H9 (cell line): ENCODE measurements at regions not wholly inside any gene's neighbourhood (a gene's known extent, or its start where the extent isn't known, plus 50 kb on each side); places are given as distances from the start of the nearest gene placed in this dataset.

Source experiments
- DNase-seq: peaks from one replicate; pipeline ENCODE4 v3.0.0-alpha.2; 2017
- H2AFZ ChIP-seq: one replicate; pipeline ENCODE4 v1.6.1; 2013; ENCODE audit warnings: mild to moderate bottlenecking, low read length, control low read depth, moderate library complexity
- H2AK5ac ChIP-seq: 2 replicates; pipeline ENCODE4 v1.6.1; 2013; ENCODE audit warnings: low read length, control low read depth, mixed read lengths; ENCODE audit not compliant: insufficient read length
- H2BK120ac ChIP-seq: one replicate; pipeline ENCODE4 v1.6.1; 2013; ENCODE audit warnings: low read depth, mild to moderate bottlenecking, low read length, control low read depth, inconsistent platforms; ENCODE audit not compliant: poor library complexity, severe bottlenecking
- H2BK12ac ChIP-seq: 2 replicates; pipeline ENCODE4 v1.6.1; 2013; ENCODE audit warnings: low read length, control low read depth, mixed read lengths, low read depth; ENCODE audit not compliant: insufficient read length
- H2BK15ac ChIP-seq: 2 replicates; pipeline ENCODE4 v1.6.1; 2013; ENCODE audit warnings: low read depth, low read length, control low read depth
- H2BK20ac ChIP-seq: one replicate; pipeline ENCODE4 v1.6.1; 2013; ENCODE audit warnings: low read depth, mild to moderate bottlenecking, low read length, control low read depth, inconsistent platforms; ENCODE audit not compliant: poor library complexity, severe bottlenecking
- H2BK5ac ChIP-seq: 2 replicates; pipeline ENCODE4 v1.6.1; 2013; ENCODE audit warnings: low read length, control low read depth, mixed read lengths; ENCODE audit not compliant: insufficient read length
- H3K14ac ChIP-seq: 2 replicates; pipeline ENCODE4 v1.6.1; 2013; ENCODE audit warnings: low read length, control low read depth; ENCODE audit not compliant: insufficient read depth
- H3K18ac ChIP-seq: 2 replicates; pipeline ENCODE4 v1.6.1; 2013; ENCODE audit warnings: low read depth, mild to moderate bottlenecking, mixed read lengths, low read length, control low read depth; ENCODE audit not compliant: insufficient read length
- H3K23ac ChIP-seq: 2 replicates; pipeline ENCODE4 v1.6.1; 2013; ENCODE audit warnings: low read length, control low read depth, mixed read lengths, low read depth; ENCODE audit not compliant: insufficient read length
- H3K23me2 ChIP-seq: 2 replicates; pipeline ENCODE4 v1.6.1; 2013; ENCODE audit warnings: low read depth, mild to moderate bottlenecking, mixed read lengths, low read length, control low read depth; ENCODE audit not compliant: insufficient read length, poor library complexity, severe bottlenecking
- H3K27ac ChIP-seq: 2 replicates; pipeline ENCODE4 v1.5.1; 2013; ENCODE audit warnings: low read length, control low read depth, mixed read lengths, low read depth; ENCODE audit not compliant: insufficient read length
- H3K27me3 ChIP-seq: 2 replicates; pipeline ENCODE4 v1.6.1; 2013; ENCODE audit warnings: low read length, control low read depth, inconsistent platforms; ENCODE audit not compliant: insufficient read depth
- H3K4ac ChIP-seq: 2 replicates; pipeline ENCODE4 v1.6.1; 2013; ENCODE audit warnings: low read depth, mild to moderate bottlenecking, control low read depth, inconsistent platforms, low read length, moderate library complexity
- H3K4me1 ChIP-seq: 2 replicates; pipeline ENCODE4 v1.6.1; 2013; ENCODE audit warnings: low read length, control low read depth, inconsistent platforms; ENCODE audit not compliant: insufficient read depth
- H3K4me2 ChIP-seq: 2 replicates; pipeline ENCODE4 v1.6.1; 2013; ENCODE audit warnings: low read length, control low read depth, mixed read lengths; ENCODE audit not compliant: insufficient read length, insufficient read depth
- H3K56ac ChIP-seq: 2 replicates; pipeline ENCODE4 v1.6.1; 2013; ENCODE audit warnings: low read depth, mild to moderate bottlenecking, mixed read lengths, low read length, control low read depth; ENCODE audit not compliant: insufficient read length
- H3K79me1 ChIP-seq: 2 replicates; pipeline ENCODE4 v1.6.1; 2013; ENCODE audit warnings: low read depth, mild to moderate bottlenecking, moderate library complexity, low read length, control low read depth, inconsistent platforms; ENCODE audit not compliant: insufficient read depth, poor library complexity, severe bottlenecking
- H3K79me2 ChIP-seq: 2 replicates; pipeline ENCODE4 v1.6.1; 2013; ENCODE audit warnings: low read length, control low read depth, inconsistent platforms; ENCODE audit not compliant: insufficient read depth
- H3K9ac ChIP-seq: 2 replicates; pipeline ENCODE4 v1.6.1; 2013; ENCODE audit warnings: low read length, control low read depth, mixed read lengths; ENCODE audit not compliant: insufficient read length; ENCODE audit errors: extremely low read depth
- H3K9me3 ChIP-seq: one replicate; pipeline ENCODE4 v1.6.1; 2013; ENCODE audit warnings: low read depth, low read length, inconsistent platforms; ENCODE audit not compliant: control insufficient read depth
- H3T11ph ChIP-seq: one replicate; pipeline ENCODE4 v1.6.1; 2013; ENCODE audit warnings: mild to moderate bottlenecking, low read length, control low read depth, inconsistent platforms
- H4K20me1 ChIP-seq: one replicate; pipeline ENCODE4 v1.6.1; 2013; ENCODE audit not compliant: control insufficient read depth, insufficient read length, insufficient read depth
- H4K5ac ChIP-seq: 2 replicates; pipeline ENCODE4 v1.6.1; 2013; ENCODE audit warnings: low read depth, mild to moderate bottlenecking, mixed read lengths, low read length, control low read depth; ENCODE audit not compliant: insufficient read length
- H4K8ac ChIP-seq: replicated peaks from 2 replicates; pipeline ENCODE4 v1.6.1; 2013; ENCODE audit warnings: low read length, control low read depth, mixed read lengths, low read depth; ENCODE audit not compliant: insufficient read length
- H4K91ac ChIP-seq: 2 replicates; pipeline ENCODE4 v1.6.1; 2013; ENCODE audit warnings: low read depth, mild to moderate bottlenecking, moderate library complexity, mixed read lengths, low read length, control low read depth; ENCODE audit not compliant: insufficient read length
- H3K27ac Mint-ChIP-seq, 3 experiments: 2 replicates in 2 of 3; 3 replicates in 1 of 3; pipeline ENCODE4 v1.8.0; 2020 to 2021; ENCODE audit warnings: mixed read lengths in 3 of 3, mild to moderate bottlenecking in 1 of 3, moderate library complexity in 1 of 3
- H3K27me3 Mint-ChIP-seq: 2 replicates; pipeline ENCODE4 v1.8.0; 2021; ENCODE audit warnings: low read depth, mild to moderate bottlenecking, moderate library complexity, mixed read lengths
- H3K36me3 Mint-ChIP-seq, 3 experiments: 2 replicates in 2 of 3; 3 replicates in 1 of 3; pipeline ENCODE4 v1.8.0; 2020 to 2021; ENCODE audit warnings: low read depth in 3 of 3, mixed read lengths in 3 of 3; ENCODE audit not compliant: insufficient read depth in 1 of 3
- H3K4me1 Mint-ChIP-seq, 2 experiments: 2 replicates each; pipeline ENCODE4 v1.8.0; 2020; ENCODE audit warnings: mixed read lengths in 2 of 2
- H3K4me3 Mint-ChIP-seq, 2 experiments: 2 replicates in 1 of 2; 3 replicates in 1 of 2; pipeline ENCODE4 v1.8.0; 2020 to 2021; ENCODE audit warnings: mild to moderate bottlenecking in 2 of 2, mixed read lengths in 2 of 2, moderate library complexity in 1 of 2
- H3K9me3 Mint-ChIP-seq, 2 experiments: 2 replicates in 1 of 2; 3 replicates in 1 of 2; pipeline ENCODE4 v1.8.0; 2020; ENCODE audit warnings: mild to moderate bottlenecking in 2 of 2, mixed read lengths in 2 of 2, moderate library complexity in 1 of 2
- WGBS: extraction: QIAGEN DNeasy Blood & Tissue Kit; methylation state at CpG from one replicate; pipeline ENCODE4 v1.1.7; 2013; ENCODE audit warnings: missing lambda C conversion rate, low lambda C conversion rate, mixed read lengths; ENCODE audit not compliant: insufficient read length; ENCODE audit errors: extremely low coverage; 5-methylcytosine and 5-hydroxymethylcytosine counted together
- TF ChIP-seq, protein P1 (sequence below): fragments of 200-600 bp; sonication (generic); conservative IDR thresholded peaks from 3 replicates; pipeline ENCODE4 v1.8.0; 2021; ENCODE audit warnings: antibody characterized with exemption, mild to moderate bottlenecking

DNA sequence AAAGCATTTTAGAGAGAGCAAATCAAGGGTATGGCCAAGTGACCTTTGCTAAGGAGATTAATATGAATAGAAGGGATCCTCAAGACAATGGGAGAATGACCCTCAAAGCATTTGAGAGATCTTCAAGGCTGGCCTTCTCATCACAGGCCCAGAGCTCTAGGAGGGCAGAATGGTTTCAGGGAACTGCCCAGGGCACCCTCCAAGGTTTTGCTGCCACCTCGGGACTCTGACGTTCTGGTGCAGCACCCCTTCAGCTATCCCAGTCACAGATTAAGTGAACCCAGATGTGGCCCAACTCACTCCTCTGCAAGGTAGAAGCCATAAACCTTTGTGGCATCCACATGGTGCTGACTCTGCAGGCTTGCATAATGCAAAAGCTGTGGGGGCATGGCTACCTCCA lies 209.3 kb downstream of the TLE3 start:
- DNase-seq, result no peak
- Histone ChIP-seq H3K4me1 (no peaks in the 10 kb centered on the region), H3K23me2 (no peaks in the 10 kb centered on the region), H2AFZ (no peak overlapping the region), H3K79me2 (no peaks in the 10 kb centered on the region), H3K9me3 (no peaks in the 10 kb centered on the region), H3K14ac (no peak overlapping the region), H3K4me2 (no peak overlapping the region), H4K8ac (no peak overlapping the region), H4K5ac (no peak overlapping the region), H4K20me1 (no peaks in the 10 kb centered on the region), H3K79me1 (no peaks in the 10 kb centered on the region), H2BK12ac (no peak overlapping the region), H3K9ac (no peak overlapping the region), H2BK20ac (no peak overlapping the region), H3K27me3 (no peaks in the 10 kb centered on the region), H2BK5ac (no peak overlapping the region), H2BK120ac (no peak overlapping the region), H3T11ph (no peak overlapping the region), H3K56ac (no peak overlapping the region), H4K91ac (no peak overlapping the region), H3K4ac (no peak overlapping the region), H3K23ac (no peak overlapping the region), H2BK15ac (no peak overlapping the region), H3K18ac (no peak overlapping the region), H3K27ac (no peak overlapping the region), H2AK5ac (no peak overlapping the region)
- TF ChIP-seq, protein P1, sequence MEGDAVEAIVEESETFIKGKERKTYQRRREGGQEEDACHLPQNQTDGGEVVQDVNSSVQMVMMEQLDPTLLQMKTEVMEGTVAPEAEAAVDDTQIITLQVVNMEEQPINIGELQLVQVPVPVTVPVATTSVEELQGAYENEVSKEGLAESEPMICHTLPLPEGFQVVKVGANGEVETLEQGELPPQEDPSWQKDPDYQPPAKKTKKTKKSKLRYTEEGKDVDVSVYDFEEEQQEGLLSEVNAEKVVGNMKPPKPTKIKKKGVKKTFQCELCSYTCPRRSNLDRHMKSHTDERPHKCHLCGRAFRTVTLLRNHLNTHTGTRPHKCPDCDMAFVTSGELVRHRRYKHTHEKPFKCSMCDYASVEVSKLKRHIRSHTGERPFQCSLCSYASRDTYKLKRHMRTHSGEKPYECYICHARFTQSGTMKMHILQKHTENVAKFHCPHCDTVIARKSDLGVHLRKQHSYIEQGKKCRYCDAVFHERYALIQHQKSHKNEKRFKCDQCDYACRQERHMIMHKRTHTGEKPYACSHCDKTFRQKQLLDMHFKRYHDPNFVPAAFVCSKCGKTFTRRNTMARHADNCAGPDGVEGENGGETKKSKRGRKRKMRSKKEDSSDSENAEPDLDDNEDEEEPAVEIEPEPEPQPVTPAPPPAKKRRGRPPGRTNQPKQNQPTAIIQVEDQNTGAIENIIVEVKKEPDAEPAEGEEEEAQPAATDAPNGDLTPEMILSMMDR, result no peak
- Mint-ChIP-seq H3K27me3 (peaks cover 17% of the 10 kb centered on the region), H3K9me3 (peaks cover 3 to 5% of the 10 kb centered on the region in 2 experiments), H3K4me3 (no peak overlapping the region), H3K27ac (no peak overlapping the region), H3K36me3 (peaks cover 0 to 8% (median 0%) of the 10 kb centered on the region in 3 experiments; a peak in 4 of 7 replicates), H3K4me1 (peaks cover 13 to 14% of the 10 kb centered on the region in 2 experiments)
- WGBS, result no CpG with 5 or more reads among the region's 2 CpGs
